ENCODE measurements at regions not wholly inside any gene's neighbourhood (a gene's known extent, or its start where the extent isn't known, plus 50 kb on each side); places are given as distances from the start of the nearest gene placed in this dataset.

- Histone ChIP-seq H3K27me3 (replicated peaks in 1 of 4; ENCODE audit: control insufficient read depth in 3 of 4, extremely low read depth in 1 of 4, insufficient read depth in 3 of 4, low read length in 3 of 4) (no peaks in the 10 kb centered on the region), H3K4me2 (ENCODE audit: insufficient read depth in 1 of 2, low read depth in 2 of 2, low read length in 2 of 2) (no peak overlapping the region), H3K36me3 (ENCODE audit: control insufficient read depth in 2 of 4, insufficient read depth in 4 of 4, low read length in 3 of 4) (no peaks in the 10 kb centered on the region), H4K8ac (ENCODE audit: extremely low read depth, insufficient read depth, low read length) (no peak overlapping the region), H3K18ac (ENCODE audit: extremely low read depth, low read length) (no peak overlapping the region), H3K23me2 (ENCODE audit: low read depth, low read length) (no peaks in the 10 kb centered on the region), H2AK5ac (ENCODE audit: low read depth, low read length) (no peak overlapping the region), H2BK20ac (ENCODE audit: low read length) (no peak overlapping the region), H2BK12ac (ENCODE audit: low read depth, low read length) (no peak overlapping the region), H4K5ac (ENCODE audit: insufficient read length, low read depth, low read length) (no peak overlapping the region), H3K14ac (ENCODE audit: insufficient read length) (no peak overlapping the region), H3K23ac (ENCODE audit: insufficient read length) (no peak overlapping the region), H3K79me1 (ENCODE audit: low read depth, low read length) (no peaks in the 10 kb centered on the region), H4K91ac (replicated peaks; ENCODE audit: insufficient read length, low read length) (no peak overlapping the region), H2AFZ (ENCODE audit: low read length) (no peak overlapping the region), H3K4me1 (replicated peaks in 1 of 4; ENCODE audit: control insufficient read depth in 3 of 4, insufficient read depth in 4 of 4, low read length in 3 of 4) (no peaks in the 10 kb centered on the region), H3K4ac (replicated peaks; ENCODE audit: insufficient read length, low read depth, low read length) (no peak overlapping the region), H3K27ac (ENCODE audit: low read depth, low read length) (no peak overlapping the region), H3K79me2 (ENCODE audit: control insufficient read depth in 1 of 2, insufficient read depth in 2 of 2, low read length in 2 of 2) (no peaks in the 10 kb centered on the region), H4K20me1 (replicated peaks in 1 of 2; ENCODE audit: control insufficient read depth in 1 of 2, insufficient read depth in 2 of 2, low read length in 2 of 2) (no peaks in the 10 kb centered on the region), H2BK120ac (replicated peaks; ENCODE audit: low read depth, low read length) (no peak overlapping the region), H3K9me3 (ENCODE audit: insufficient read depth in 2 of 2, low read depth in 1 of 2, low read length in 1 of 2) (no peaks in the 10 kb centered on the region), H3K4me3 (ENCODE audit: extremely low read depth in 1 of 4, insufficient read depth in 2 of 4, low read depth in 3 of 4, low read length in 4 of 4) (no peak overlapping the region), H3K9ac (replicated peaks in 1 of 4; ENCODE audit: extremely low read depth in 1 of 4, low read depth in 3 of 4, low read length in 3 of 4) (no peak overlapping the region), H2BK15ac (ENCODE audit: low read length) (no peak overlapping the region), H3K56ac (replicated peaks; ENCODE audit: insufficient read length, low read depth, low read length) (no peak overlapping the region), H2BK5ac (ENCODE audit: low read depth, low read length) (no peak overlapping the region)
- FAIRE-seq (no peak), DNase-seq (ENCODE audit: low read depth in 1 of 2, low spot score in 2 of 2) (no peak)
- ChIA-PET CTCF (ENCODE audit: partially characterized antibody) (no interaction called here), POLR2A (ENCODE audit: partially characterized antibody) (no interaction called here)
- TF ChIP-seq JUND (IDR thresholded peaks at IDR 0.05; ENCODE audit: low read length) (no peak), KDM1A (IDR thresholded peaks at IDR 0.05; ENCODE audit: borderline replicate concordance, low read length) (no peak), ASH2L (IDR thresholded peaks at IDR 0.05; ENCODE audit: low read length) (no peak), CBX5 (IDR thresholded peaks at IDR 0.05; ENCODE audit: low read depth, low read length) (no peak), SP1 (IDR thresholded peaks at IDR 0.05; ENCODE audit: low read depth, low read length) (no peak), TCF12 (IDR thresholded peaks at IDR 0.05; ENCODE audit: low read depth, low read length) (no peak), NRF1 (IDR thresholded peaks at IDR 0.05; ENCODE audit: low read depth, low read length) (no peak), BRCA1 (IDR thresholded peaks at IDR 0.05; ENCODE audit: low read depth, low read length) (no peak), POLR2AphosphoS5 (IDR thresholded peaks at IDR 0.05; ENCODE audit: low read depth, low read length) (no peak), FOSL1 (IDR thresholded peaks at IDR 0.05; ENCODE audit: insufficient read depth, low read depth, low read length) (no peak), PHF8 (conservative IDR thresholded peaks at IDR 0.05; ENCODE audit: low read depth, low read length) (no peak), POU5F1 (IDR thresholded peaks at IDR 0.05; ENCODE audit: low read depth, low read length) (no peak), SRF (IDR thresholded peaks at IDR 0.05; ENCODE audit: low read depth, low read length) (no peak), ATF2 (IDR thresholded peaks at IDR 0.05; ENCODE audit: low read length) (no peak)
- 83% methylated on average over 1 of the region's 1 CpG; no CpG with 5 or more reads in 1 of the 2 experiments for WGBS, 2 experiments (ENCODE audit: extremely low coverage in 1 of 2, insufficient coverage in 1 of 2, insufficient read length in 1 of 2, insufficient replicate concordance in 2 of 2, low coverage in 1 of 2, low lambda C conversion rate in 2 of 2, missing lambda C conversion rate in 1 of 2)
Observed at GRCh38 chr9:99753436-99753835, 68.2 kb upstream of the NR4A3 start.
